ENCODE measurements at regions not wholly inside any gene's neighbourhood (a gene's known extent, or its start where the extent isn't known, plus 50 kb on each side); places are given as distances from the start of the nearest gene placed in this dataset.

DNA sequence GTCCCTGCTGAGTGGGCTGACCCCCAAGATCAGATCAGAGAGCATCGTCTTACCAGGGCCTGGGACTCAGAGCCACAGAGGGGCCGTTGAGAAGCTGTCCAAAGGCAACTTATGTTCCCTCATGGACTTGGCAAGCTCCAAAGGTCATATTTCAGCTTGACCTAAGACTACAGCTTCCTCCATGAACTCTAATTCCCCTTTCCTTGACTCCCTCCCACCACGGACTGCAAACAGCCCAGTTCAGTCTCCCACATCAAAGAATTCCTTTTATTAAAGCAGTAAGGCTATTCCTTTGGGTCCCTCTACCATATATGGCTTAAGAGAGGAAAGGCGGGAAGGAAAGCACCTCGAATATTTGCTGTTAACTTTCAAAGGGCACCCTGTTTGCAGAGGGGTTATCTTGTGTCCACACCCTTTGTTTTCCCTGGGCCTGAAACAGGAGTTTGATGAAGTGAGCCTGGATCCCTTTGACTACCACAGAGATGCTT, 146.1 kb upstream of the THBS1 start:
- TF ChIP-seq MYC (IDR thresholded peaks at IDR 0.05; ENCODE audit: low read depth, low read length), result no peak
- TF ChIP-seq POLR2A (IDR thresholded peaks at IDR 0.05; ENCODE audit: low read depth, low read length), result no peak
- no peak for TF ChIP-seq EZH2 (IDR thresholded peaks at IDR 0.05; ENCODE audit: borderline replicate concordance, low read depth, low read length, severe bottlenecking)
- TF ChIP-seq, protein P1, sequence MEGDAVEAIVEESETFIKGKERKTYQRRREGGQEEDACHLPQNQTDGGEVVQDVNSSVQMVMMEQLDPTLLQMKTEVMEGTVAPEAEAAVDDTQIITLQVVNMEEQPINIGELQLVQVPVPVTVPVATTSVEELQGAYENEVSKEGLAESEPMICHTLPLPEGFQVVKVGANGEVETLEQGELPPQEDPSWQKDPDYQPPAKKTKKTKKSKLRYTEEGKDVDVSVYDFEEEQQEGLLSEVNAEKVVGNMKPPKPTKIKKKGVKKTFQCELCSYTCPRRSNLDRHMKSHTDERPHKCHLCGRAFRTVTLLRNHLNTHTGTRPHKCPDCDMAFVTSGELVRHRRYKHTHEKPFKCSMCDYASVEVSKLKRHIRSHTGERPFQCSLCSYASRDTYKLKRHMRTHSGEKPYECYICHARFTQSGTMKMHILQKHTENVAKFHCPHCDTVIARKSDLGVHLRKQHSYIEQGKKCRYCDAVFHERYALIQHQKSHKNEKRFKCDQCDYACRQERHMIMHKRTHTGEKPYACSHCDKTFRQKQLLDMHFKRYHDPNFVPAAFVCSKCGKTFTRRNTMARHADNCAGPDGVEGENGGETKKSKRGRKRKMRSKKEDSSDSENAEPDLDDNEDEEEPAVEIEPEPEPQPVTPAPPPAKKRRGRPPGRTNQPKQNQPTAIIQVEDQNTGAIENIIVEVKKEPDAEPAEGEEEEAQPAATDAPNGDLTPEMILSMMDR (IDR thresholded peaks at IDR 0.05; ENCODE audit: extremely low read depth in 1 of 2, insufficient read depth in 1 of 2, low read depth in 1 of 2, low read length in 2 of 2), result no peak
- no peak for TF ChIP-seq FOS (IDR thresholded peaks at IDR 0.05; ENCODE audit: borderline replicate concordance, insufficient read depth, low read length)
- no peak for TF ChIP-seq JUN (IDR thresholded peaks at IDR 0.05; ENCODE audit: borderline replicate concordance, insufficient read depth, insufficient read length, low read depth)
- TF ChIP-seq POLR2AphosphoS5 (IDR thresholded peaks at IDR 0.05; ENCODE audit: insufficient read depth, low read depth, low read length), result no peak

All from endothelial cell of umbilical vein (primary cell).